ENCODE measurements at regions not wholly inside any gene's neighbourhood (a gene's known extent, or its start where the extent isn't known, plus 50 kb on each side); places are given as distances from the start of the nearest gene placed in this dataset.

DNA sequence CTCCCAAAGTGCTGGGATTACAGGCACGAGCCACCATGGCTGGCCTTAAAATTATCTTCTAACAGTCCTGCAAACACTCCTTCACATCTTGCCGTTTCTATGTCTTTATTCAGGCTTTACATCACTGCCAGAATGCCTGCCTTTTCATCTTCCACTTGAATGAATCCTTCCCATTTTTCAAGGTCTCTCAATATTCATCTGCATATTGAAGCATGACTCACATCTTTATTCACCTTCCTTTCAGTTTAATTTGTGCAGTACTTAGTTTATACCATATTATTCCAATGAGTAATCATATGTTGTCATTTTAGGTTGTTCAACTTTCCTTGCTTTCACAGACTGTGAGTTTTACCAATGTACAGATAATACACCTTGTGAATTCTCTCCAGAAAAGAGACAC, 510.1 kb upstream of the PIK3C3 start:
- TF ChIP-seq, protein P1, sequence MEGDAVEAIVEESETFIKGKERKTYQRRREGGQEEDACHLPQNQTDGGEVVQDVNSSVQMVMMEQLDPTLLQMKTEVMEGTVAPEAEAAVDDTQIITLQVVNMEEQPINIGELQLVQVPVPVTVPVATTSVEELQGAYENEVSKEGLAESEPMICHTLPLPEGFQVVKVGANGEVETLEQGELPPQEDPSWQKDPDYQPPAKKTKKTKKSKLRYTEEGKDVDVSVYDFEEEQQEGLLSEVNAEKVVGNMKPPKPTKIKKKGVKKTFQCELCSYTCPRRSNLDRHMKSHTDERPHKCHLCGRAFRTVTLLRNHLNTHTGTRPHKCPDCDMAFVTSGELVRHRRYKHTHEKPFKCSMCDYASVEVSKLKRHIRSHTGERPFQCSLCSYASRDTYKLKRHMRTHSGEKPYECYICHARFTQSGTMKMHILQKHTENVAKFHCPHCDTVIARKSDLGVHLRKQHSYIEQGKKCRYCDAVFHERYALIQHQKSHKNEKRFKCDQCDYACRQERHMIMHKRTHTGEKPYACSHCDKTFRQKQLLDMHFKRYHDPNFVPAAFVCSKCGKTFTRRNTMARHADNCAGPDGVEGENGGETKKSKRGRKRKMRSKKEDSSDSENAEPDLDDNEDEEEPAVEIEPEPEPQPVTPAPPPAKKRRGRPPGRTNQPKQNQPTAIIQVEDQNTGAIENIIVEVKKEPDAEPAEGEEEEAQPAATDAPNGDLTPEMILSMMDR (conservative IDR thresholded peaks at IDR 0.05; ENCODE audit: low read length) = no peak
- TF ChIP-seq EZH2phosphoT487 (IDR thresholded peaks at IDR 0.05; ENCODE audit: borderline replicate concordance, low read depth, low read length) = no peak
